HCT116 (cell line): ENCODE measurements at regions not wholly inside any gene's neighbourhood (a gene's known extent, or its start where the extent isn't known, plus 50 kb on each side); places are given as distances from the start of the nearest gene placed in this dataset.

Experiments
- ATAC-seq: fragments of 200-7000 bp; cut with Tn5 transposase; 2 replicates; pipeline ENCODE4 v1.9.1; 2020; ENCODE audit warnings: mild to moderate bottlenecking, moderate library complexity
- BruUV-seq: library from RNA; stranded (reverse); fragments of 400-500 nt; replicated peaks from 2 replicates; lab custom pipeline; 2021; lab: Mats Ljungman, UMichigan
- CTCF ChIA-PET: fragments of 300-600 bp; sonication (Branson Sonifier 250); formaldehyde crosslinking; loops from one replicate; lab custom pipeline; 2021; ENCODE audit warnings: antibody characterized with exemption; lab: Charles Lee
- POLR2A ChIA-PET: fragments of 300-600, 350-600 bp; sonication (Branson Sonifier 250); formaldehyde crosslinking; loops from one replicate; lab custom pipeline; 2021; ENCODE audit warnings: antibody characterized with exemption; lab: Charles Lee
- RAD21 ChIA-PET, 2 experiments: fragments of 300-600 bp; sonication (Branson Sonifier 250); formaldehyde crosslinking; loops; one replicate each; lab custom pipeline; 2023; ENCODE audit warnings: low total read pairs in 2 of 2; ENCODE audit not compliant: uncharacterized antibody in 2 of 2, unreplicated experiment in 2 of 2, low non-redundant PET in 1 of 2; lab: Charles Lee
- DNase-seq: peaks from one replicate; pipeline ENCODE4 v3.0.0-alpha.2; 2010; ENCODE audit warnings: low read depth, low spot score
- H2AFZ ChIP-seq: fragments of 200-600 bp; shearing (Covaris generic), sonication (generic); 2 replicates; pipeline ENCODE4 v1.6.1; 2017; ENCODE audit warnings: low read depth, mixed run types, mixed read lengths, antibody characterized with exemption, low read length; ENCODE audit not compliant: poor library complexity, severe bottlenecking
- H3K27ac ChIP-seq: 2 replicates; pipeline ENCODE4 v1.5.1; 2012; ENCODE audit warnings: low read depth, low read length
- H3K27me3 ChIP-seq: fragments of 200-600 bp; sonication (generic); 2 replicates; pipeline ENCODE4 v1.6.1; 2016; ENCODE audit warnings: mixed run types, low read length, mixed read lengths; ENCODE audit not compliant: insufficient read depth
- H3K36me3 ChIP-seq, 2 experiments: fragments of 200-500 bp in 1 of 2; fragments of 200-600 bp in 1 of 2; sonication (Bioruptor generic) in 1 of 2; sonication (generic) in 1 of 2; 2 replicates each; pipeline versions ENCODE4 v1.5.1 to v1.6.1; 2014 to 2016; ENCODE audit warnings: low read length in 2 of 2, inconsistent platforms in 1 of 2, mixed read lengths in 1 of 2, mixed run types in 1 of 2; ENCODE audit not compliant: insufficient read depth in 2 of 2, control insufficient read depth in 1 of 2
- H3K4me1 ChIP-seq, 2 experiments: fragments of 200-600 bp in 1 of 2; sonication (generic) in 1 of 2; 2 replicates each; pipeline versions ENCODE4 v1.5.1 to v1.6.1; 2012 to 2017; ENCODE audit warnings: low read length in 2 of 2, inconsistent platforms in 1 of 2, mild to moderate bottlenecking in 1 of 2, mixed read lengths in 1 of 2, mixed run types in 1 of 2, moderate library complexity in 1 of 2; ENCODE audit not compliant: insufficient read depth in 2 of 2, control insufficient read depth in 1 of 2
- H3K4me2 ChIP-seq: fragments of 200-600 bp; sonication (generic); 2 replicates; pipeline ENCODE4 v1.6.1; 2017; ENCODE audit warnings: mixed run types, low read length, mixed read lengths
- H3K4me3 ChIP-seq, 2 experiments: fragments of 200-600 bp in 1 of 2; sonication (generic) in 1 of 2; replicated peaks in 1 of 2; 2 replicates each; pipeline ENCODE4 v1.5.1; 2011 to 2016; ENCODE audit warnings: low read length in 2 of 2, control low read depth in 1 of 2, low read depth in 1 of 2, mild to moderate bottlenecking in 1 of 2, mixed read lengths in 1 of 2, mixed run types in 1 of 2
- H3K79me2 ChIP-seq: fragments of 200-600 bp; sonication (generic); 2 replicates; pipeline ENCODE4 v1.6.1; 2017; ENCODE audit warnings: mild to moderate bottlenecking, mixed run types, low read length, moderate library complexity, mixed read lengths; ENCODE audit not compliant: insufficient read depth
- H3K9ac ChIP-seq: fragments of 200-600 bp; sonication (generic); 2 replicates; pipeline ENCODE4 v1.6.1; 2016; ENCODE audit warnings: low read length, mixed read lengths
- H3K9me2 ChIP-seq: fragments of 200-600 bp; sonication (generic), shearing (Covaris generic); 2 replicates; pipeline ENCODE4 v1.6.1; 2017; ENCODE audit warnings: mixed run types, mild to moderate bottlenecking, moderate library complexity; ENCODE audit not compliant: insufficient read depth
- H3K9me3 ChIP-seq, 2 experiments: fragments of 200-500 bp in 1 of 2; fragments of 200-600 bp in 1 of 2; sonication (Bioruptor generic) in 1 of 2; sonication (generic) in 1 of 2; 2 replicates each; pipeline ENCODE4 v1.6.1; 2014 to 2017; ENCODE audit warnings: low read length in 2 of 2, mixed read lengths in 2 of 2, inconsistent platforms in 1 of 2, low read depth in 1 of 2, mild to moderate bottlenecking in 1 of 2, mixed run types in 1 of 2, moderate library complexity in 1 of 2; ENCODE audit not compliant: control insufficient read depth in 1 of 2, insufficient read depth in 1 of 2
- H4K20me1 ChIP-seq: fragments of 200-600 bp; sonication (generic), shearing (Covaris generic); 2 replicates; pipeline ENCODE4 v1.6.1; 2017; ENCODE audit warnings: mixed run types, mild to moderate bottlenecking, moderate library complexity; ENCODE audit not compliant: insufficient read depth
- ATF3 ChIP-seq: IDR thresholded peaks from 2 replicates; pipeline ENCODE4 v1.6.1; 2012
- CBX3 ChIP-seq: IDR thresholded peaks from 2 replicates; pipeline ENCODE4 v1.6.1; 2012; ENCODE audit warnings: low read depth
- CEBPB ChIP-seq: IDR thresholded peaks from 2 replicates; pipeline ENCODE4 v1.6.1; 2012; ENCODE audit warnings: low read depth
- EZH2 ChIP-seq: fragments of 200-600 bp; sonication (generic); IDR thresholded peaks from 2 replicates; pipeline ENCODE4 v1.6.1; 2017; ENCODE audit warnings: antibody characterized with exemption, mixed run types
- FOSL1 ChIP-seq: IDR thresholded peaks from 2 replicates; pipeline ENCODE4 v1.6.1; 2012; ENCODE audit warnings: low read depth
- MAX ChIP-seq: IDR thresholded peaks from 2 replicates; pipeline ENCODE4 v1.6.1; 2012
- POLR2A ChIP-seq: IDR thresholded peaks from 2 replicates; pipeline ENCODE4 v1.7.0; 2011; ENCODE audit warnings: borderline replicate concordance; ENCODE audit not compliant: insufficient read depth, insufficient read length; ENCODE audit errors: extremely low read depth
- POLR2AphosphoS5 ChIP-seq: IDR thresholded peaks from 2 replicates; pipeline ENCODE4 v1.6.1; 2011; ENCODE audit warnings: mild to moderate bottlenecking, low read depth, low read length, moderate library complexity
- RAD21 ChIP-seq: IDR thresholded peaks from 2 replicates; pipeline ENCODE4 v1.6.1; 2012; ENCODE audit warnings: low read depth, mild to moderate bottlenecking
- REST ChIP-seq: IDR thresholded peaks from 2 replicates; pipeline ENCODE4 v1.6.1; 2012; ENCODE audit warnings: low read depth
- SP1 ChIP-seq: IDR thresholded peaks from 2 replicates; pipeline ENCODE4 v1.6.1; 2012; ENCODE audit warnings: low read depth
- SRF ChIP-seq: IDR thresholded peaks from 2 replicates; pipeline ENCODE4 v1.6.1; 2012; ENCODE audit warnings: low read depth
- YY1 ChIP-seq: IDR thresholded peaks from 2 replicates; pipeline ENCODE4 v1.6.1; 2011; ENCODE audit warnings: low read length, low read depth, moderate library complexity, mild to moderate bottlenecking; ENCODE audit not compliant: insufficient replicate concordance; ENCODE audit errors: extremely low read depth
- intact Hi-C: fragments of 100-400 bp; cut with micrococcal nuclease; formaldehyde crosslinking; loops from 2 replicates; pipeline ENCODE4 v1.10.0; 2022
- TF ChIP-seq, protein P1 (sequence below), 3 experiments: fragments of 200-600 bp in 1 of 3; sonication (generic) in 1 of 3; IDR thresholded peaks in 2 of 3; conservative IDR thresholded peaks in 1 of 3; 2 replicates each; pipeline ENCODE4 v1.5.1; 2012 to 2017; ENCODE audit warnings: low read depth in 2 of 3, low read length in 2 of 3, antibody characterized with exemption in 1 of 3, borderline replicate concordance in 1 of 3, control low read depth in 1 of 3, mild to moderate bottlenecking in 1 of 3, mixed read lengths in 1 of 3, mixed run types in 1 of 3, moderate library complexity in 1 of 3; ENCODE audit not compliant: insufficient read depth in 1 of 3

DNA sequence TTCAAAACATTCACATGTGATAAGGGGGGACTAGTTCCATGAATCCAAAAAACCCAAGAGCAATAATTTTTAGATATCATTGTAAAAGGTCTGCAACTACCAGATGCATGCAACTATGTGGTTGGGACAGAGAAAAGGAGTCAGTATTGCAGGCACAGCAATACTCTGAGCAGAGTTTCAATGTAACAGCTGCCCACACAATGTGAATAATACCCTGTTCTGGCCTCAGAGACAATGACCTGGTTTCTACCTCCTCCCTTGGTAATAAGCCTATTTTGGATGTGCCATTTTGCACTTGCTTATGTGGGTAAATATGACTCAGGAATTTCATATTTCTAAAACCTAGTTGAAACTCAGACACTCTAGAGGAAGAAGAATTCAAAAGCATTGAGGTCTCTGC, 194.8 kb upstream of the RASGEF1B start (continued):
- TF ChIP-seq, protein P1, sequence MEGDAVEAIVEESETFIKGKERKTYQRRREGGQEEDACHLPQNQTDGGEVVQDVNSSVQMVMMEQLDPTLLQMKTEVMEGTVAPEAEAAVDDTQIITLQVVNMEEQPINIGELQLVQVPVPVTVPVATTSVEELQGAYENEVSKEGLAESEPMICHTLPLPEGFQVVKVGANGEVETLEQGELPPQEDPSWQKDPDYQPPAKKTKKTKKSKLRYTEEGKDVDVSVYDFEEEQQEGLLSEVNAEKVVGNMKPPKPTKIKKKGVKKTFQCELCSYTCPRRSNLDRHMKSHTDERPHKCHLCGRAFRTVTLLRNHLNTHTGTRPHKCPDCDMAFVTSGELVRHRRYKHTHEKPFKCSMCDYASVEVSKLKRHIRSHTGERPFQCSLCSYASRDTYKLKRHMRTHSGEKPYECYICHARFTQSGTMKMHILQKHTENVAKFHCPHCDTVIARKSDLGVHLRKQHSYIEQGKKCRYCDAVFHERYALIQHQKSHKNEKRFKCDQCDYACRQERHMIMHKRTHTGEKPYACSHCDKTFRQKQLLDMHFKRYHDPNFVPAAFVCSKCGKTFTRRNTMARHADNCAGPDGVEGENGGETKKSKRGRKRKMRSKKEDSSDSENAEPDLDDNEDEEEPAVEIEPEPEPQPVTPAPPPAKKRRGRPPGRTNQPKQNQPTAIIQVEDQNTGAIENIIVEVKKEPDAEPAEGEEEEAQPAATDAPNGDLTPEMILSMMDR (IDR thresholded peaks at IDR 0.05 in 2 of 3, conservative IDR thresholded peaks at IDR 0.05 in 1 of 3; ENCODE audit: borderline replicate concordance in 1 of 3, insufficient read depth in 1 of 3, low read depth in 2 of 3, low read length in 2 of 3) = no peak
- TF ChIP-seq ATF3 (no peak), SRF (no peak), YY1 (no peak), REST (no peak)
- TF ChIP-seq, all 23 proteins: peak for 0

GRCh38 chr4:81665649-81666048, 193.9 kb upstream of the RASGEF1B start:
- Histone ChIP-seq H3K4me3 (no peak overlapping the region), H3K9ac (no peak overlapping the region), H3K9me3 (no peaks in the 10 kb centered on the region), H3K4me1 (no peaks in the 10 kb centered on the region), H3K4me2 (no peak overlapping the region), H3K9me2 (no peaks in the 10 kb centered on the region), H3K27me3 (peaks cover 11% of the 10 kb centered on the region; the same call in 1 of the 2 replicates), H3K27ac (no peak overlapping the region), H2AFZ (no peak overlapping the region), H3K36me3 (no peaks in the 10 kb centered on the region), H4K20me1 (no peaks in the 10 kb centered on the region), H3K79me2 (no peaks in the 10 kb centered on the region)
- DNase-seq = no peak
- intact Hi-C loops = no loop called here
- POLR2A ChIA-PET = no interaction called here
- CTCF ChIA-PET = no interaction called here
- no TSS peak for BruUV-seq
- no peak for ATAC-seq
- RAD21 ChIA-PET = no interaction called here
- TF ChIP-seq FOSL1 (no peak), MAX (no peak), CEBPB (no peak), EZH2 (no peak), POLR2A (no peak), SRF (no peak), SP1 (no peak), RAD21 (no peak), POLR2AphosphoS5 (no peak), CBX3 (no peak)
- TF ChIP-seq, protein P1 (IDR thresholded peaks at IDR 0.05 in 2 of 3, conservative IDR thresholded peaks at IDR 0.05 in 1 of 3; ENCODE audit: borderline replicate concordance in 1 of 3, insufficient read depth in 1 of 3, low read depth in 2 of 3, low read length in 2 of 3) = no peak
